GM23248 (cell line): ENCODE measurements at regions not wholly inside any gene's neighbourhood (a gene's known extent, or its start where the extent isn't known, plus 50 kb on each side); places are given as distances from the start of the nearest gene placed in this dataset.

Source experiments
- EZH2 ChIP-seq: fragments of 200-600 bp; sonication (generic); IDR thresholded peaks from 2 replicates; pipeline ENCODE4 v1.6.1; 2018; ENCODE audit warnings: antibody characterized with exemption, mild to moderate bottlenecking; ENCODE audit not compliant: insufficient read depth, poor library complexity, severe bottlenecking
- EZH2phosphoT487 ChIP-seq: fragments of 200-600 bp; sonication (generic); IDR thresholded peaks from 2 replicates; pipeline ENCODE4 v1.6.1; 2018; ENCODE audit warnings: antibody characterized with exemption, moderate library complexity, mild to moderate bottlenecking, low read depth; ENCODE audit not compliant: insufficient read depth

DNA sequence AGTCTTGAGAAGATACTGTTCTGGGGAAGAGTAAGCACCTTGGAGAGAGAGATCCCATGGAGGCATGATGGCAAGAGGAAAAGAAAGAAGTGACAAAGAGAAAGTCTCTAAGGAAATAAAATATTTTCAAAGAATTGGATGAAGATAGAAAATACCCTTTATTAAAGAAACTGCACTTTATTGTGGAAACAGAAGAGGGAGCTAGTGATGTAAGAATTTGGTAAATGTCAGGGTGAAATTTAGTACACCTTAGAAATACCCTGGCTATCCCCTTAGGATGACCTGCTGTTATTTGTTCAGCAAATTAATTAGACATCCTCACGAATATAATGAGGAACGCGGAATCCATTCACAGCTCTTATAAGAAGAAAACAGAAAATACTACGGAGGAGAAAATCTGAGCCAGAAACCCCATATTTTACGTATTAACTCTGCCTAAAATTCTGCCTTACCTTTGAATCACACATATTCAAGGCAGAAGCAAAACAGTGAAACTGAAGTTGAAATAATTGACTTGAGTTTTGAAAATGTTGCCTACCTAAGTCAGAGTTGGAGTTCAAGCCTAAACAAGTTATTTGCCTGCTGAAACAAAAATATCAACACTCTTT, 90.7 kb downstream of the TFPI2 start:
- TF ChIP-seq EZH2 = no peak
- no peak for TF ChIP-seq EZH2phosphoT487
